Transverse colon (tissue), 4 donors: ENCODE measurements at regions not wholly inside any gene's neighbourhood (a gene's known extent, or its start where the extent isn't known, plus 50 kb on each side); places are given as distances from the start of the nearest gene placed in this dataset.

ENCODE experiments used
- DNase-seq: peaks from one replicate; pipeline ENCODE4 v3.0.0-alpha.2; 2019
- H3K27ac ChIP-seq, 4 donors: fragments of 200-600 bp; sonication (generic); 2 replicates each; pipeline ENCODE4 v1.5.1; 2016 to 2018; ENCODE audit warnings: inconsistent platforms in 4 of 4
- H3K27me3 ChIP-seq: fragments of 200-600 bp; sonication (generic); 2 replicates; pipeline ENCODE4 v1.5.1; 2017; ENCODE audit warnings: inconsistent platforms
- H3K36me3 ChIP-seq, 4 donors: fragments of 200-600 bp; sonication (generic); 2 replicates each; pipeline ENCODE4 v1.5.1; 2017 to 2019; ENCODE audit warnings: inconsistent platforms in 4 of 4
- H3K4me1 ChIP-seq, 4 donors: fragments of 200-600 bp; sonication (generic); 2 replicates each; pipeline ENCODE4 v1.5.1; 2017 to 2020; ENCODE audit warnings: inconsistent platforms in 4 of 4
- H3K4me3 ChIP-seq, 4 donors: fragments of 200-600 bp; sonication (generic); 1 replicate in 1 of 4; 2 replicates in 3 of 4; pipeline versions ENCODE4 v1.5.1 to v1.6.1; 2017 to 2019; ENCODE audit warnings: inconsistent platforms in 4 of 4
- H3K9me3 ChIP-seq, 2 donors: fragments of 200-600 bp; sonication (generic); 2 replicates each; pipeline ENCODE4 v1.5.1; 2017 to 2019; ENCODE audit warnings: inconsistent platforms in 2 of 2
- CTCF ChIP-seq, 5 experiments: fragments of 200-600 bp in 3 of 5; fragments of 450-650 bp in 2 of 5; sonication (generic) in 3 of 5; IDR thresholded peaks; 1 replicate in 2 of 5; 2 replicates in 3 of 5; pipeline ENCODE4 v1.5.1; 2016 to 2017; ENCODE audit warnings: antibody characterized with exemption in 5 of 5, inconsistent platforms in 3 of 5, mild to moderate bottlenecking in 2 of 5, moderate library complexity in 1 of 5
- EP300 ChIP-seq: sonication (generic); formaldehyde crosslinking; IDR thresholded peaks from one replicate; pipeline ENCODE4 v1.6.1; 2017; ENCODE audit warnings: antibody characterized with exemption, low read depth
- POLR2A ChIP-seq: fragments of 450-650 bp; IDR thresholded peaks from one replicate; pipeline ENCODE4 v1.6.1; 2016; ENCODE audit warnings: antibody characterized with exemption, mild to moderate bottlenecking, moderate library complexity
- POLR2AphosphoS5 ChIP-seq, 3 donors: sonication (generic); formaldehyde crosslinking; IDR thresholded peaks; one replicate each; pipeline ENCODE4 v1.6.1; 2016; ENCODE audit warnings: antibody characterized with exemption in 3 of 3
- WGBS, 2 donors: methylation state at CpG; one replicate each; pipeline ENCODE4 v1.1.5; 2018; ENCODE audit warnings: low coverage in 1 of 2; 5-methylcytosine and 5-hydroxymethylcytosine counted together
- in situ Hi-C, 4 donors: fragments of 200-750 bp; cut with MboI; loops; one replicate each; pipeline versions ENCODE4 v1.15.0 to v1.15.1; 2017; ENCODE audit warnings: low sequenced_read_pairs in 3 of 4, low pct_ligation_motif_present in 1 of 4, low pct_unique_long_range_greater_than_20kb in 1 of 4
- intact Hi-C: fragments of 100-400 bp; cut with DNase I; formaldehyde crosslinking; loops from one replicate; pipeline ENCODE4 v1.15.1; 2023; ENCODE audit warnings: low total_unique reads

- in situ Hi-C loops: no loop called here
- intact Hi-C loops: no loop called here
- Histone ChIP-seq H3K9me3 (no peaks in the 10 kb centered on the region), H3K36me3 (no peaks in the 10 kb centered on the region), H3K27ac (no peak overlapping the region), H3K4me3 (no peak overlapping the region), H3K27me3 (no peaks in the 10 kb centered on the region), H3K4me1 (no peaks in the 10 kb centered on the region)
- TF ChIP-seq POLR2AphosphoS5 (IDR thresholded peaks at IDR 0.05) (no peak), EP300 (no peak), POLR2A (no peak)
- WGBS, 2 donors: 83 to 85% methylated on average over 1 of the region's 1 CpG
- no peak for DNase-seq
Measured at GRCh38 chr4:128481752-128482480, 194.3 kb upstream of the PGRMC2 start.

GRCh38 chr4:128480945-128481344 is 193.3 kb upstream of the PGRMC2 start:
- Histone ChIP-seq H3K27me3 (no peaks in the 10 kb centered on the region), H3K27ac (no peak overlapping the region), H3K36me3 (no peaks in the 10 kb centered on the region), H3K4me1 (no peaks in the 10 kb centered on the region), H3K9me3 (no peaks in the 10 kb centered on the region), H3K4me3 (no peak overlapping the region)
- WGBS, 2 donors: 97% methylated on average over 1 of the region's 1 CpG; no CpG with 5 or more reads in 1 of the 2 donors
- intact Hi-C loops: no loop called here
- DNase-seq: no peak
- TF ChIP-seq EP300 (no peak), POLR2AphosphoS5 (IDR thresholded peaks at IDR 0.05) (no peak), POLR2A (no peak), CTCF (IDR thresholded peaks at IDR 0.05) (no peak)
- in situ Hi-C loops: no loop called here

- intact Hi-C loops (no loop called here), in situ Hi-C loops (no loop called here)
- DNase-seq: no peak
- no peaks in the 10 kb centered on the region for H3K9me3 ChIP-seq
- no peak for TF ChIP-seq POLR2A
- TF ChIP-seq CTCF (IDR thresholded peaks at IDR 0.05): no peak
- no peak for TF ChIP-seq POLR2AphosphoS5 (IDR thresholded peaks at IDR 0.05)
- no peak for TF ChIP-seq EP300
- H3K27me3 ChIP-seq: no peaks in the 10 kb centered on the region
- H3K4me1 ChIP-seq: no peaks in the 10 kb centered on the region
- H3K4me3 ChIP-seq: no peak overlapping the region
- no peak overlapping the region for H3K27ac ChIP-seq
- no peaks in the 10 kb centered on the region for H3K36me3 ChIP-seq
- WGBS, 2 donors: 60 to 67% methylated on average over 1 to 4 of the region's 4 CpGs
Measured at GRCh38 chr4:128477540-128477939, 189.9 kb upstream of the PGRMC2 start.

- in situ Hi-C loops (no loop called here), intact Hi-C loops (no loop called here)
- H3K27ac ChIP-seq: no peak overlapping the region
- no peaks in the 10 kb centered on the region for H3K4me1 ChIP-seq
- H3K4me3 ChIP-seq: no peak overlapping the region
- H3K27me3 ChIP-seq: no peaks in the 10 kb centered on the region
- no peak for TF ChIP-seq POLR2A
- TF ChIP-seq CTCF (IDR thresholded peaks at IDR 0.05): no peak
- no peak for TF ChIP-seq EP300
- no peak for TF ChIP-seq POLR2AphosphoS5 (IDR thresholded peaks at IDR 0.05)
- no peak for DNase-seq
- WGBS, 2 donors: 83 to 100% methylated on average over 1 of the region's 1 CpG
- no peaks in the 10 kb centered on the region for H3K36me3 ChIP-seq
- no peaks in the 10 kb centered on the region for H3K9me3 ChIP-seq
Measured at GRCh38 chr4:128475597-128475996, 188.0 kb upstream of the PGRMC2 start.
